ENCODE measurements at regions not wholly inside any gene's neighbourhood (a gene's known extent, or its start where the extent isn't known, plus 50 kb on each side); places are given as distances from the start of the nearest gene placed in this dataset.
"Not testable (repeated sequence)": the region's sequence is repeated elsewhere in the genome, so short reads cannot be mapped to it uniquely, and the experiment has no call there.

- no peak overlapping the region for H3K27ac ChIP-seq
- no peak for TF ChIP-seq CTCF (conservative IDR thresholded peaks at IDR 0.05)
- TF ChIP-seq ZFX (IDR thresholded peaks at IDR 0.05) = no peak
Measured at GRCh38 chr16:63129411-63130125, 1093.3 kb upstream of the CDH8 start.

GRCh38 chr16:63119905-63120304, 1083.7 kb upstream of the CDH8 start:
- H3K27ac ChIP-seq = not testable (repeated sequence)

- H3K27ac ChIP-seq = no peak overlapping the region
- TF ChIP-seq ZFX (IDR thresholded peaks at IDR 0.05) (no peak), CTCF (conservative IDR thresholded peaks at IDR 0.05) (no peak)
Measured at GRCh38 chr16:63100082-63100481, 1063.8 kb upstream of the CDH8 start.

GRCh38 chr16:63096857-63097256, 1060.6 kb upstream of the CDH8 start:
- H3K27ac ChIP-seq = no peak overlapping the region
- TF ChIP-seq CTCF (conservative IDR thresholded peaks at IDR 0.05) (no peak), ZFX (IDR thresholded peaks at IDR 0.05) (no peak)

GRCh38 chr16:63092736-63093135, 1056.5 kb upstream of the CDH8 start:
- no peak overlapping the region for H3K27ac ChIP-seq
- no peak for TF ChIP-seq ZFX (IDR thresholded peaks at IDR 0.05)
- TF ChIP-seq CTCF (conservative IDR thresholded peaks at IDR 0.05) = no peak

GRCh38 chr16:63082101-63082500, 1045.9 kb upstream of the CDH8 start:
- TF ChIP-seq ZFX (IDR thresholded peaks at IDR 0.05) = no peak
- no peak for TF ChIP-seq CTCF (conservative IDR thresholded peaks at IDR 0.05)
- no peak overlapping the region for H3K27ac ChIP-seq

GRCh38 chr16:63080746-63081145, 1044.5 kb upstream of the CDH8 start:
- H3K27ac ChIP-seq = no peak overlapping the region
- no peak for TF ChIP-seq ZFX (IDR thresholded peaks at IDR 0.05)
- TF ChIP-seq CTCF (conservative IDR thresholded peaks at IDR 0.05) = no peak

- TF ChIP-seq CTCF (conservative IDR thresholded peaks at IDR 0.05) (no peak), ZFX (IDR thresholded peaks at IDR 0.05) (no peak)
Measured at GRCh38 chr16:63069047-63069446, 1032.8 kb upstream of the CDH8 start.

More at GRCh38 chr16:63069047-63069446, 1032.8 kb upstream of the CDH8 start:
- H3K27ac ChIP-seq = no peak overlapping the region

All from C4-2B (cell line).